GM19467 (cell line): ENCODE measurements at regions not wholly inside any gene's neighbourhood (a gene's known extent, or its start where the extent isn't known, plus 50 kb on each side); places are given as distances from the start of the nearest gene placed in this dataset.

Source experiments
- ATAC-seq: cut with Tn5 transposase; IDR thresholded peaks from one replicate; pipeline ENCODE4 v1.9.1; 2021; ENCODE audit warnings: mild to moderate bottlenecking, moderate library complexity; ENCODE audit not compliant: unreplicated experiment

DNA sequence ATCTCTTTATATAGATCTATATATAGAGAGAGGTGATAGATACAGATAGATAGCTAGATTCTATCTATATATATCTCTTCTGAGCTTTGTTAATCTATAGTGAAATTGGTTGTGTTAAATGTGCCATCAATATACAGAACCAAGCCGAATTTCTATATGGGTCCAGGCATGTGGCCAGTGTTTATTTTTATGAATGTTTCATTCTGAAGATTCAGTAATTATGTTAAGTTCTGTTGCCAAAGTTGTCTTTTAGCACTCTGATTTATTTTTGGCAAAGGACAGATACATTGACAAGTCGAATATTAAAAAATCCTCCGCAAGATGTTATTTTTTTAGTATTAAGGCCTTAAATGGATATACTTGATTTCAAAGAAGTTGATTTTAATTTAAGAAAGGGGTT, 190.4 kb upstream of the HTR2A start:
- ATAC-seq = no peak

DNA sequence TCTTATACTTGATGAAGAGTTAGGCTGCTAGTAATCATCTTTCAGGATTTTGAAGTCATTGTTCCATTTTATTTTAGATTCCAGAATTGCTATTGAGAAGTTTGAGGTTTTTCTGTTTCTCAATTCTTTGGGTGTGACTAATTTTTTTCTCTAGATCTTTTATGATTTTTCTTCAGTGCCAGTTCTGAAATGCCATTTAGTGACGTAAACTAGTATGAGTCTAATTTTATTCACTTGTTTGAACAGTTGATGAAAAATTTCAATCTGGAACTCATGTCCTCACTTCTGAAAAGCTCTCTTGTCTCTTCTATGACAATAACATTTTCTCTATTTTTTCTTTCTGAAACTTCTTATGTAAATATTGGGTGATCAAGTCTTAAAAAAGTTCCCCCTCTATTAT, 188.5 kb upstream of the HTR2A start:
- ATAC-seq = no peak

DNA sequence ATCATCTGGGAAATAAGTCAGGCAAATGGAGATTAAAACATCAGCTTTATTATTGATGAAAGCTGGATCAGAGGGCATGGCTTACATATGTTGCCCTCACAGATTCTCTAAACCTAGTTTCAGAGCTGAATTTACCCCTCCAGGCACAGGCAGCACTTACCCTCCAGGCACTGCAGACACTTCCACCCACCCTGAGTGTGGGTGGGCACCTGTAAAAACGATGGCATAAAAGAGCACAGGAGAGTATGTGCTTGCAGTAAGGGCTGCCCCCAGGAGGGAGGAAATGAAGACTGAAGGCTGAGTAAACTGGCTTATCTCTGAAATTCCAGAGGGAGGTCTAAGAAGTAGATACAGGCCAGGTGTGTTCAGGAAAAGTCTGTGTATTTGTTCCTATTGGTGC, 185.0 kb upstream of the HTR2A start:
- no peak for ATAC-seq

DNA sequence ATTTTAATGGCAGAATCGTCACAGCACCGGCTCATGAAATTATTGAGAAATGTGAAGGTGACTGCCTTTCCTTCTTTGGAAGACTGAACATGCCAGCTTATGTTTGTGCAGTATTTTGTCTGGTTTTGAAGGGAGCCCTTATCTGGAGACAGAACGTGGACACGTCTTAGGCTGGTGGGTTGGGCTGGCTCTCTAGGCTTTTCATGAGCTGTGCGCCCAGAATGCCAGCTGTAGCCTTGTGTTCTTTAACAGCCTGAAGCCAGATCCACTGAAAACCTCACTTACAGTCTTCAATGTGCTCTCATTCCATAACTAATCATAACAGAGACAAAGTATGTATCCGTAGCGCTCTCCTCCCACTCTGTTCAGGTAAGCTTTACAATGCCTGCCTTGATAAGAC, 184.4 kb upstream of the HTR2A start:
- ATAC-seq = no peak

DNA sequence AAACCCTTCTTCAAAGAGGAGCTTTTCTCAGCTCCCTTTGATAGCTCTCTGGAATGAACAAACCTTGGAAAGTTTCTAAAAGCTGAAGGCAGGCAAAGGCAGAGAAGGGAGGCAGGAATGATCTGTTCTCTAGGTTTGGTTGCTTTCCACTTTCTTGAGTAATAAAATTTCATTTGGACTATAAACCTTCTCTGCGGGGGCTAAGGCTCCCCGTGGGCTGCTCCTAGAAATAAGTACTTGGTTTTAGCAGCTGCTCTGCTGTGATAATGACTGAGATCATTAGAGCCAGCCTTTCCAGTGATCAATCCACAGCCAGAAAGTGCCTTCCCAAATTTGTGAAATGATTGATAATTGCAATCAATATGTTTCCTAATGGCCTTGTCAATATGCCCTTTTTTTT, 183.8 kb upstream of the HTR2A start:
- ATAC-seq = no peak

DNA sequence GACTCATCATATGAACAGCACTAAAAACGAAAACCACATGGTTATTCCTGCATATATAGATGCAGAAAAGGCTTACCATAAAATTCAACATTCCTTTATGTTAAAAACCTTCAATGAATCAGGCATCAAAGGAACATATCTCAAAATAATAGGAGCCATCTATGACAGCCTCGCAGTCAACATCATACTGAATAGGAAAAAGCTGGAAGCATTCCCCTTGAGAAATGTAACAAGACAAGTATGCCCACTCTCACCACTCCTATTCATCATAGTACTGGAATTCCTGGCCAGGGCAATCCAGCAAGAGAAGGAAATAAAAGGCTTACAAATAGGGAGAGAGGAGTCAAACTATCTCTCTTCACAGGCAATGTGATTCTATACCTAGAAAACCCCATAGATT, 179.6 kb upstream of the HTR2A start:
- ATAC-seq = no peak

DNA sequence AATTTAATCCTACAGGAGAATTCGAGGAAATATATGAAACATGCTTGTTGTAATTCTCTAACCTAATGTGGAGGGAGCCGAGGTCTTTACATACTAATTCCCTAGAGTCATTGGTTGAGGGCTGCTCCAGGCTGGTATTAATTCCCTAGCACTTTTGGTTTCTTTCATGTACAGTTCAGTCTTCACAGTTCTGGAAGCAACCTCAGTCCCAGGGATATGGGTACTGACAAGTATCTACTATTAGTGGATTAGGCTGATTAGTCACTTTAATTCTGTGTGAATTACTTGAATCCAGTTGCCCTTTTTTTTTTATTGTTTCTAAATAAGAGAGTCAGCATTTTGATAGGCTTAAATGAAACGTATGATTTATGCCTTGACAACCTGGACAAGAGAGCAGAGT, 172.3 kb upstream of the HTR2A start:
- no peak for ATAC-seq

DNA sequence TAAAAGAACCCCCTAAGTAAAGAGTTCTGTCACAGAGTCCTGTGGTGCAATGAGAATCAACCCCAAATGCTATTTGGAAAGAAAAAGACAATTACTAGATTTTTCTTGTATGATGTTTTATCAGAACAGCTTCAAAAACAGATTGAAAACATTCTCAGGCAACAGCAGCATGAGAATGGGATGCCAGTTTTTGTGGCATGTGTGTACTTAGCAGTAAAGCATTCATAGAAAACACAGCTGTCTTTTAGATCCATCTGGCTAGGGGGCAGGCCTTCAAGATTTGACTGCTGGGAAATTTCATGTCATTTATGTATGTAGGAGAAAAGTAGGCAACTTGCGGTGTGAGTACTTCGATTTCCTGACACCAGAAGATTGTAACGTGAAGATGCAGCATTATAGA, 170.5 kb upstream of the HTR2A start:
- ATAC-seq = no peak

DNA sequence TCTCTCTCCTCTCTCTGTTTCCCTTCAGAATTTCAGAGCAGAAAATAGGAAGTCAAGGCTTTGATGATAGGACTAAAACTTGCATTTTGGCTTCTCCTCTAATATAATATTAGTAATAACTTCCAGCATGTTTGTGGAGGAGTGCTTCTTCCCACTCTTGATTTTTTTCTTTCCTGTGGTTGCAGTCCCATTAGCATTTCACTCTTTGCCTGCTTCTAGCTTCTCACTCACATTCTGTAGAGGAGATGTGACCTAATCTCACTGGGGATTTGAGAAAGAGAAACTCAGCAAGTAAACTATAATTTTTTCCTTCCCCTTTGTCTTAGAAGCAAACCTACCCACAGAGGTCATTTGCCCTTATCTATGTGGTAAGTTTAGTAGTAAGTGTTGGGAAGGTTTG, 169.4 kb upstream of the HTR2A start:
- ATAC-seq = no peak

DNA sequence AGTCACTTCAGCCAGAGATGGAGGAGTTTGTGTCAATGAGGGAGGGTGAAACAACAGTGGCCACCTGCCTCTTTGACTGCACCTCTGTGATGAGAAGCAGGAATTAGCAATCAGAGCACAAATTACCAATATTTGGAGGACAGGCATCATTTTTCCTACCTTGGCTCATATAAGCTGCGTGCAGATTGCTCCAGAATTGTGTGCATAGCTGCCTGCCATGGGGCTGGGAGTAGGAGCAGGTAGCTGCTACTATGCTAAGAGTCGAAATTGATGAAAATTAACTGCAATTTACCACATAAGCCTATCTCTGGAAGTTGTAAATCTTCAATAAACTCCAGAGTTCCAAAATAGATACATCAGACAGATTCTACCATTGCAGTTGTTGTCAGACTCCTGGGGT, 167.5 kb upstream of the HTR2A start:
- ATAC-seq = no peak

DNA sequence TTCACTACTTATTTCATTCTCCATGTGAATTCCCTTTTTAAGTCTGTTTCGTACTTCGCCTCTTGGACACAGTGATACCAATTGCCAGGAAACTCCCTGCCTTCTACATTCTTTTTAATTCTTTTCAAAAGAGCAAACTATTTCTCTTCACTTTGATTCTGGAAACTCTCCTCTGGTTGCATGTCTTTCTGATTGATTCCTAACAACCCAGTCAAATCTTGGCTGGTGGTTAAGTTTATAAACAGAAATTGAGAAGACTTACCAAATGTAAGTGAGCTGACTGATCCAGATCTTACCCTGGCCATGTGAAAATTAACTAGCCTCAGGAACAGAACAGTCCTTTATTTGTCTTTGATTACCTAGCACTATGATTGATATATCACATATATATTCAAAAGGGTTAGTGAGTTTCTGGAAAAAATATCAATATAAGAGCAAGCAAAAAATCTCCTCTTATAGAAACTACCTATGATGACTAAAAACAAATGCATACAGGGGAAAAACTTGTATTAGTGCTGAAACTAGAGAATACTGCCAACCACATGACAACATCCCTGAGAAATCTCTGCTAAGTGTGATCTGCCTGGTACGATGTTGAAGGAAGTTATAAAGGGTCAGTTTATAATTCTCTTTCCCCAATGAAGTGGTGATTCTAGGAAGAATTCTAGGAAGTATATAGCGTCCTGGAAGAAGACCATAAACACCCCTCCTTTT, 152.6 kb upstream of the HTR2A start:
- no peak for ATAC-seq

DNA sequence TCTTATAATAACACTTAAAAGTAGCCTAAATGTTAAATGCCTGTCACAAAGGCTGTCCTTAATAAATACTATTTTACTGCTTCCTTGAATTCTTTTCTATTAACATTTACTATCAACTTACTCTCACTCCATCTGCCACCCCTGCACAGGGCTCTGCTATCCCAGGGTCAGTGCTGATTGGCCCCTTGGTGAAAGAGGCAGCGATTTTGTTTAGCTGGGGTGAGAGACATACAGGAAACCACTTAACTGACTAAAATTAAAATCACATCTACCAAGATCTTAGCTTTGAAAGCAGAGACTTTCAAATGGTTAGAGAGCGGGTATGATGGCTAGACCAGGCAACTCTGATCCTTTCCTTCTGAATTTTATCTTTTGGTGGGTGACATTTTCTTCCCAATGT, 149.9 kb upstream of the HTR2A start:
- ATAC-seq = no peak

DNA sequence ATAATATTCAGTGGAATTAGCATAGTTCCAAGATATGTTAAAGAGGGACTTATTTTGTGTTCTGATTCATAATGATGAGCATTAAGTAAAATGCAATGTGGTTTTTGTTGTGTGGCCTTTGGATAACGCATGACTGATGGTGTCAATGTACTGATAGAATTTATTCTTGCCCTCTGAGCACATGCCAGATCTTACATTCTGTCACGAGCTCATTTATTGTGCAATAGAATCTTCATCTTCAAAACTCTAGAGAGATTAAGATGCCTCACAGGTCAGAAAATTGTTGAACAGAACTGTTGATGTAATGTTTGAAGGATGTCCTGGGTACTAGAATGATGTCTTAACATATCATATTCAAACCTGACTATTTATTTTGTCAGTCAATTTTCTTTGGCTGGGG, 148.0 kb upstream of the HTR2A start:
- ATAC-seq = no peak

DNA sequence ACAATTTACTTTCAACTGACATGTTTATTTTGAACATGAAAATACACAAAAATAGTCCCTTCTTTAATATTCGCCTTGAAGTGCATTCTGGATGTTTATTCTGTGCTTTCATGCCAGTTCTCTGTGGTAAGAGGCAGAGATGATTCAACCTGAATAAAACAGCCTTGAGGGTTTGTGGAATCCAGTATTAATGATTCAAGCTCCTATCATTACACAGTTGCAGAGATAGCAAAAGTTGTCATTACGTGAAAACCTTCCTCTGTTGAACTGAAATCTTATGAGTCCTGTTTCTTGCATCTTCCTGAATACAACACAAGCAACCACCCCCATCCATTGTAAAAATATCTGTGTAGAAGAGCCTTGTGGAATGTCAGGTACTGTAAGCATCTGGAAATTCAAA, 142.3 kb upstream of the HTR2A start:
- no peak for ATAC-seq

DNA sequence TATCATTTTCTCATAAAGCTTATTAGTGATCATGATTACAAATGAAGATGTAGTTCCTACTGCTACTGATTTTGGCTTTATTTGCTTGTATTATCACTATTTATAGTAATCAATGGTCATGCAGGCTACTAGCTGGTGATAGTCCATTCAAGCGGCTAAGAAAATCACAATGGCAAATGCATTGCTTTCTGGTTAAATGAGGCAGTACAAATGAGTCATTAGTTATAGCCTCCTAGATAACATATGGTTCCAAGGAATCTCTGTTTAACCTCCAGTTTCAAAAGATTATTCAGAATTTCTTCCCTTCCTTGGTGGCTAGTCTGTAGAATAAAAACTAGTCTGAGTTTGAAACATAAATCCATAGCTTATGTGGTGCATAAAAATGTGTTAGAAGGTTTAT, 141.3 kb upstream of the HTR2A start:
- ATAC-seq = no peak

DNA sequence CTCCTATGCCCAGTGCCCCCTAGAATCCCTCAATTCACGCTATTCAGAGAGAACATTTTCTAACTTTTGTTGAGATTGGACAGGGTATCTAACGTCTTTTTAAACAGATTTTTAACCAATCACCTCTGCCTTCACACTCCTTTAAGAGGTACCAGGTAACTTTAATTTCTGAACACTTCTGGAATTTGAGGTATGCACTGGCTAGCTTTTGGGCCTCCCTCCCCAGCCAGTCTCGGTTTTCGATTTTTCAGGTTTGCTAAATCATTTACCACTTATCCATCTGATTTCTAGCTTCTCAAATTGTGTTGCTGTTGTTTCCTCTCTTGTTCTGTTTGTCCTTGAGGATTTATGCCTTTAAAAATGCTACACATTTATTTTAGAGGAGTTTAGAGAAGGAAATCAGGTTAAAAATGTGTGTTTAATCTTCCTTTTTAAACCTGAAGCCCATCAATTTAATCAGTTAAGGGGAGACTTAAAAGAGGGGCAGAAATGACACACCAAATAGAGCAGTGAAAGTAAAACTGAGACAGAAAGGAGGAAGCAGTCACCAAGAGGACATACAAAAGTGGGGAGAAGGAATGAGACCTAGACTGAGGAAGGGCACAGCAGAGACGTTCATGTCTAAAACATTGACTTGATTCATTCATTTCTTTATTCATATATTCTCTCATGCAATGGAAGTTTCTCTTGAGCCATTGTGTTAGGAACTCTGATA, 139.6 kb upstream of the HTR2A start:
- peak; percentile 98 for ATAC-seq

DNA sequence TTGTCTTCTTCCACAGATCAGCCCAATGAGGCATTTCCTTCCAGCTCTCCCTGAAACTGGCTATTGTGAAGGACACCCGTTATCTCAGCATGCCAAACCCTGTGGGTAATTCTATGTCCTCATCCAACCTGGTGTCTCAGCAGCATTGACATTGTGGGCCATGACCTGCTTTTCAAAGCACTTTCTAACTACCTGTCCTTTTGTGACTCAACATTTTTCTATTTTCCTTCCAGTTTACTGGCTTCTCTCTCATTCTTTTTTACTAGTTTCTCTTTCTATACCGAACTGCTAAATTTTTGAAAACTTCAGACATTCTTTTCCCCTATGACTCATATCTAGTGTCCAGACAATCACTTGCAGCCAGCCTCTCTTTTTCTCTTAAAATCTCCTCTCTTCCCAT, 136.4 kb upstream of the HTR2A start:
- no peak for ATAC-seq

DNA sequence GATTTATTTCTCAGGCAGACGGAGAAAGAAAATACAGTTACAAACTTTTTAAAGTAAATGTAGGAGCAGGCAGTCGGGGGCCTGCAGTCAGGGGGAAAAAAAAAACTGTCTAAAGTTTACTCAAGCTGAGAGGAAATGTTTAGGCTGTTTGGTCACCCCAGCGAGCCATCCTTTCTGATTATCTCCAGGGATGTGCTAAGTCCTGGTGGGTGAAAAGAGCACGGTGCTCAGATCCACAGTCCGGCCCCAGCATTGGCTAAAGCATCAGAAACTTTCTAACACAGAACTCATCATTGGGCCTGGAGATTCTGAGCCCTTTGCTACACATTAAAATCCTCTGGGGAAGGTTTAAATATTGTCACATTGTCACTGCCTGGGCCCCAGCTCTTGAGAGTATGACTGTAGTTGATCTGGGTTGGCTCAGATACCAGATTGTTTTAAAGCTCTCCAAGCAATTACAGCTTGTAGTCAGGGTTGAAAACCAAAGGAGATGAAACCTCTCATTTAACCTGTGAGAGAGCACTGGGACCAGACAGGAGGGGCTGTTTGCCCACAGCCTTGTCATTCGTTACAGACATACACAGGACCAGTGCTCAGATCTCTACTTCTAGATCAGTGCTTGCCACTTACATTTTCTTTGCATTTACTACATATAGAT, 131.1 kb upstream of the HTR2A start:
- ATAC-seq = no peak

DNA sequence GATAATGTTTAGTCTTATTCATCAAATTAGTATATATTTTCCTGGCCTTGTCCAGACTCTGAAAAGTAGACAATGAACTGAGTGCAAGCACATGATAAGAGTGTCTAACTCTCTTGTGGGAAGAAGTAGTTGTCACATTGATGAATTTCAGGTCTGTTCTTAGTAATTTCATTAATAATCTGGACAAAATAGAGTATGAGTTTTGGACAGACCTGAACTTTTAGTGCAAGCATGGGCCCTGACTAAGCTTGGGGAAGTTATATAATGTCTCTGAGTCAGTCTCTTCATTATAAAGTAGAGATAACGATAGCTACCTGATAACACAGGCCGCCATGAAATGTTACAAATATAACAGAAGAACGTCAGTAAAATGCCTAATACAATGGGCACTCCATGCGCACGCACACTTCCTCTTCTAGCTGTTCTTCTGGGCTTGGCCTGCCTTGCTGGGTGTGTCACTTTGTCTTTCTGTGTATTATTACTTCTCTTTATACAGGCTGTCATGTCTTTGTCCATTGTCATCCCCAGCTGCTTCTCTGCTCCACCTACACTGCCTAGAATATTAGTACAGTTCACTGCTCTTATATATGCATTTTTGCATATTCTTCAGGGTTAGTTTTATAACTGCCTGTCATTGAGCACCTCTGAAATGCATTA, 129.1 kb upstream of the HTR2A start:
- no peak for ATAC-seq

DNA sequence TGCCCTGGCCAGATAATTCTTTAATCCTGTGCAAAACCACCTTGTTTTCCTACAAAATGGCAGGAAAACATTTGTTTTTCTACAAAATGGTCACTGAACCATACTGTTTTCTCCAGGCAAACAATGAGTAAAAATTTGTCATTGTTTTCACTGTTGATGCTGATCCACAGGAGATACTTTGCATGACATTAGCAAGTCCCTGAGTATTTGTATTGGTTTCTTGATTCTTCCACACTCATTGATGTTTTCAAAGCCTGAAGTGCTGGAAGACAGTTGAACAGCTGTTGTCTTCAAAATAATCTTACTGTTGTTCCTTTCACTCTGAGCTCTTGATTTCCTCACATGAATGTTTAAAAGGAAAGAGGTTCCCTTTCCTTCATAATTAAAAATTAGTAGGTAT, 123.1 kb upstream of the HTR2A start:
- no peak for ATAC-seq

DNA sequence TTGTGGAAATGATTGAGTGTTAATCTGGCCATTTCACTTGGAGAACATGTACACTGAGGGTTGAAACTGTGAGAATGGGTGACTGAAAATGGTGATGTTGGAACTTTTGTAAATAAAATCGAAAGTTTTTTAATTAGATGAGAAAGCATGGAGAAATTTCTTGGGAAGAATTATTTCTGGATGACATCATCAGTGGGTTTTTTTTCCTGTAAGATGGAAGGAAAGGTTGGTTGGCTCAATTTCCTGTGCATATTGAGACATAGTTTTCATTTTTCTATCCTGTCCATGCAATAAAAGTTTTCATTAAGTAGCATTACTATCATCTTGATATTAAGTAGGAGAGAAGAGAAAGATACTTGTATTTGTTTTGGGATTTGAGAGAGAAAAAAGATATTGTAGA, 120.6 kb upstream of the HTR2A start:
- no peak for ATAC-seq

DNA sequence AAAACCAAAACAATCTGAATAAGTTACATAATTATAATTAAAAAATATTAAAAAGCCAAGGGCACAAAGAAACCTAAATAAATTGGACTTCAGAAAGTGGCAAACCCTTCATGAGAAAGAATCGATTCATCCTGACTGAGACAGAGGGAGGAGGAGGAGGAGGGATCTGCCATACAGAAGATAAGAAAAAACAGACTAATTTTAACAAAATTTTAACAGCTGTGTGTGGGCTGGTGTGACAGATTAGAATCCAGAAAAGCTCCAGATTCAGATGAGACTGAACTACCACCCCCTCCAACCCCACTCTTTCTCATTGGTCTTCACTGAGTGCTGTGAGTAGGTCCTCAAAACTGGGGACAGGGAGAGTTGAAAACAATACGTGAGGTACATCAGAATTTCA, 111.5 kb upstream of the HTR2A start:
- ATAC-seq = no peak
